ENCODE measurements at regions not wholly inside any gene's neighbourhood (a gene's known extent, or its start where the extent isn't known, plus 50 kb on each side); places are given as distances from the start of the nearest gene placed in this dataset.

GRCh38 chr6:6376845-6377244, 56.4 kb upstream of the F13A1 start:
- no peak for DNase-seq
- Mint-ChIP-seq H3K4me3 (no peak overlapping the region), H3K27me3 (ENCODE audit: insufficient read depth) (no peaks in the 10 kb centered on the region), H3K27ac (no peak overlapping the region), H3K9me3 (peaks cover 61% of the 10 kb centered on the region), H3K4me1 (ENCODE audit: low read depth) (no peaks in the 10 kb centered on the region), H3K36me3 (ENCODE audit: low read depth) (no peaks in the 10 kb centered on the region; the same call in 1 of the 2 replicates)
- no peak for TF ChIP-seq CTCF (IDR thresholded peaks at IDR 0.05)

GRCh38 chr6:6377621-6378020, 57.2 kb upstream of the F13A1 start:
- DNase-seq, result no peak
- TF ChIP-seq CTCF (IDR thresholded peaks at IDR 0.05), result no peak
- H3K9me3 Mint-ChIP-seq, result peaks cover 62% of the 10 kb centered on the region
- H3K27me3 Mint-ChIP-seq (ENCODE audit: insufficient read depth), result no peaks in the 10 kb centered on the region
- no peaks in the 10 kb centered on the region; the same call in 1 of the 2 replicates for H3K36me3 Mint-ChIP-seq (ENCODE audit: low read depth)
- H3K27ac Mint-ChIP-seq, result no peak overlapping the region
- H3K4me3 Mint-ChIP-seq, result no peak overlapping the region
- H3K4me1 Mint-ChIP-seq (ENCODE audit: low read depth), result no peaks in the 10 kb centered on the region

- Mint-ChIP-seq H3K4me3 (no peak overlapping the region), H3K27me3 (ENCODE audit: insufficient read depth) (no peaks in the 10 kb centered on the region), H3K36me3 (ENCODE audit: low read depth) (no peaks in the 10 kb centered on the region; the same call in 1 of the 2 replicates), H3K27ac (no peak overlapping the region), H3K4me1 (ENCODE audit: low read depth) (no peaks in the 10 kb centered on the region), H3K9me3 (peaks cover 72% of the 10 kb centered on the region)
- no peak for DNase-seq
- no peak for TF ChIP-seq CTCF (IDR thresholded peaks at IDR 0.05)
Measured at GRCh38 chr6:6379573-6379972, 59.1 kb upstream of the F13A1 start.

GRCh38 chr6:6384520-6384919, 64.1 kb upstream of the F13A1 start:
- Mint-ChIP-seq H3K36me3 (ENCODE audit: low read depth) (no peaks in the 10 kb centered on the region; the same call in 1 of the 2 replicates), H3K4me1 (ENCODE audit: low read depth) (no peaks in the 10 kb centered on the region), H3K9me3 (peaks cover 58% of the 10 kb centered on the region), H3K27ac (no peak overlapping the region), H3K4me3 (no peak overlapping the region), H3K27me3 (ENCODE audit: insufficient read depth) (no peaks in the 10 kb centered on the region)
- no peak for DNase-seq
- no peak for TF ChIP-seq CTCF (IDR thresholded peaks at IDR 0.05)

GRCh38 chr6:6386010-6386409, 65.5 kb upstream of the F13A1 start:
- Mint-ChIP-seq H3K4me3 (no peak overlapping the region), H3K27me3 (ENCODE audit: insufficient read depth) (no peaks in the 10 kb centered on the region), H3K4me1 (ENCODE audit: low read depth) (no peaks in the 10 kb centered on the region), H3K9me3 (peaks cover 50% of the 10 kb centered on the region), H3K27ac (no peak overlapping the region), H3K36me3 (ENCODE audit: low read depth) (no peaks in the 10 kb centered on the region; the same call in 1 of the 2 replicates)
- no peak for DNase-seq
- no peak for TF ChIP-seq CTCF (IDR thresholded peaks at IDR 0.05)

Data from HFFc6 (cell line).